ENCODE measurements at regions not wholly inside any gene's neighbourhood (a gene's known extent, or its start where the extent isn't known, plus 50 kb on each side); places are given as distances from the start of the nearest gene placed in this dataset.

GRCh38 chr6:79842376-79843040 is 104.8 kb downstream of the ELOVL4 start:
- no peak overlapping the region for H3K4me3 ChIP-seq (ENCODE audit: insufficient read depth, low read depth, low read length)
- TF ChIP-seq POLR2A (IDR thresholded peaks at IDR 0.05; ENCODE audit: low read depth, low read length): no peak
- TF ChIP-seq CTCF (conservative IDR thresholded peaks at IDR 0.05; ENCODE audit: low read depth, low read length): no peak
- no peak for TF ChIP-seq MXI1 (IDR thresholded peaks at IDR 0.05; ENCODE audit: borderline replicate concordance, low read depth, low read length)
- no peak for TF ChIP-seq CHD1 (IDR thresholded peaks at IDR 0.05; ENCODE audit: low read depth, low read length)
- TF ChIP-seq MAFK (IDR thresholded peaks at IDR 0.05; ENCODE audit: low read depth, low read length): no peak
- TF ChIP-seq CEBPB (IDR thresholded peaks at IDR 0.05; ENCODE audit: low read depth, low read length): no peak
- TF ChIP-seq MAZ (IDR thresholded peaks at IDR 0.05; ENCODE audit: borderline replicate concordance, low read depth, low read length): no peak
- no peak for TF ChIP-seq FOS (IDR thresholded peaks at IDR 0.05; ENCODE audit: low read depth, low read length)
- no peak for TF ChIP-seq ELK1 (IDR thresholded peaks at IDR 0.05; ENCODE audit: borderline replicate concordance, low read depth, low read length)
- POLR2A ChIA-PET (ENCODE audit: unreplicated experiment): no interaction called here
- no peak overlapping the region for H3K56ac ChIP-seq (ENCODE audit: extremely low read depth, insufficient read depth, low read length)
- no peaks in the 10 kb centered on the region for H3K79me1 ChIP-seq (ENCODE audit: low read depth in 1 of 2, low read length in 2 of 2)
- intact Hi-C loops (cut with micrococcal nuclease) (no loop called here), dilution Hi-C loops (cut with HindIII; ENCODE audit: low sequenced_read_pairs, unreplicated experiment) (no loop called here), in situ Hi-C loops (cut with MboI; ENCODE audit: low sequenced_read_pairs) (no loop called here)
- no peaks in the 10 kb centered on the region for H3K36me3 ChIP-seq (ENCODE audit: control insufficient read depth, insufficient read depth, low read length)
- BruUV-seq (replicated peaks): no TSS peak
- H4K20me1 ChIP-seq (ENCODE audit: insufficient read depth, low read length): no peaks in the 10 kb centered on the region
- 69% methylated on average over 2 of the region's 3 CpGs; no CpG with 5 or more reads in 1 of the 2 experiments for WGBS, 2 experiments (ENCODE audit: extremely low coverage in 2 of 2, insufficient read length in 1 of 2)
- DNase-seq (no peak), ATAC-seq (ENCODE audit: low read depth) (no peak)
- CTCF ChIA-PET: interaction anchor here (0.7 kb wide), 1 partner anchor 27 kb away, joined by 3 read pairs; no protein-coding TSS in a partner anchor
- no peak overlapping the region for H2AFZ ChIP-seq (replicated peaks; ENCODE audit: low read length, poor library complexity)
- H2BK15ac ChIP-seq (ENCODE audit: low read depth, low read length): no peak overlapping the region
- no peak overlapping the region for H3K4me2 ChIP-seq (ENCODE audit: low read depth, low read length)
- H3K27ac ChIP-seq (ENCODE audit: insufficient read depth, low read length): no peak overlapping the region
- no peaks in the 10 kb centered on the region for H3K4me1 ChIP-seq (ENCODE audit: control insufficient read depth, insufficient read depth, low read length)
- H4K91ac ChIP-seq (ENCODE audit: insufficient read depth, low read depth, low read length): no peak overlapping the region
- no peaks in the 10 kb centered on the region for H3K27me3 ChIP-seq (ENCODE audit: control insufficient read depth, insufficient read depth, low read length)
- H3K9me3 ChIP-seq (ENCODE audit: control insufficient read depth, insufficient read depth, low read length): no peaks in the 10 kb centered on the region
- no peaks in the 10 kb centered on the region for H3K9me1 ChIP-seq (ENCODE audit: insufficient read depth, low read length)
- H3K14ac ChIP-seq (replicated peaks; ENCODE audit: low read depth, low read length): no peak overlapping the region
- no peak overlapping the region for H2BK20ac ChIP-seq (ENCODE audit: low read depth, low read length)
- no peak overlapping the region for H2AK9ac ChIP-seq (replicated peaks; ENCODE audit: low read depth, low read length, poor library complexity)
- H3K4ac ChIP-seq (ENCODE audit: low read depth, low read length): no peak overlapping the region
- no peak overlapping the region for H3K9ac ChIP-seq (ENCODE audit: low read depth, low read length)
- H3K18ac ChIP-seq (ENCODE audit: low read depth, low read length): no peak overlapping the region
- H2AK5ac ChIP-seq (ENCODE audit: low read depth, low read length): no peak overlapping the region
- no peak overlapping the region for H2BK5ac ChIP-seq (ENCODE audit: low read depth, low read length, poor library complexity, severe bottlenecking)
- no peak overlapping the region for H4K8ac ChIP-seq (ENCODE audit: low read depth in 2 of 2, low read length in 2 of 2)
- H3K23ac ChIP-seq (ENCODE audit: low read depth, low read length): no peak overlapping the region
- H2BK120ac ChIP-seq (ENCODE audit: low read depth, low read length): no peak overlapping the region
- no peak overlapping the region for H4K5ac ChIP-seq (ENCODE audit: low read depth, low read length)
